ENCODE measurements at regions not wholly inside any gene's neighbourhood (a gene's known extent, or its start where the extent isn't known, plus 50 kb on each side); places are given as distances from the start of the nearest gene placed in this dataset.

DNA sequence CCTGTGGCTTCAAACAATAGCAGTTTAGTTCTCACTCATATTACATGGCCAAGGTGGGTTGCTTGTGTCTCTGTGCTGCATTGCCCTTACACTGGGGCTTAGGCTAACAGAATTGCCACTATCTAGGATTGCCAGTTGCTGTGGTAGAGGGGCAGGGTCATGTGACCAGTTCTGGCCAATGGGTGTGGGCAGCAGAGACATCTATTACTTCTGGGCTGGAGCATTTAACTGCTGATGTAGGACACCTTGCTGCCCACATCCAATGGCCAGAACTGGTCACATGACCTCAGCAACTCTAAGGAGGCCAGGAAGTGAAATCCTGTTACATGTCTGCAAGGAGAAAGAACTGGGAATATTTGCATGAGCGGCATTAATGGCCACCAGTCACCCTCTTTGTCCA lies 199.3 kb downstream of the C9orf152 start:
- DNase-seq (ENCODE audit: low read depth, low spot score) (no peak), ATAC-seq (peak; percentile 71), FAIRE-seq (no peak)
- ChIA-PET POLR2A (interaction anchor here (0.6 kb wide), 1 partner anchor 19 kb away, joined by 3 read pairs; no protein-coding TSS in a partner anchor), SMC1A (ENCODE audit: uncharacterized antibody, unreplicated experiment) (no interaction called here), RAD21 (ENCODE audit: unreplicated experiment) (no interaction called here), CTCF (interaction anchor here (0.6 kb wide), 1 partner anchor 10 kb away, joined by 3 read pairs; no protein-coding TSS in a partner anchor)
- BruUV-seq (replicated peaks): no TSS peak
- Histone ChIP-seq H3K36me3 (ENCODE audit: control insufficient read depth in 2 of 2, insufficient read depth in 2 of 2, low read length in 1 of 2) (no peaks in the 10 kb centered on the region), H4K20me1 (ENCODE audit: control insufficient read depth, insufficient read depth) (no peaks in the 10 kb centered on the region), H3K9ac (ENCODE audit: control insufficient read depth, insufficient read depth, low read length) (no peak overlapping the region), H2AFZ (ENCODE audit: control insufficient read depth, low read depth, low read length) (peak overlapping the region; percentile 45), H3K9me3 (replicated peaks; ENCODE audit: control insufficient read depth, insufficient read depth, low read length) (no peaks in the 10 kb centered on the region; the same call in 2 of the 3 replicates), H3K27ac (ENCODE audit: control insufficient read depth, insufficient read depth) (peak overlapping the region; percentile 69), H3K27me3 (replicated peaks in 1 of 2; ENCODE audit: control insufficient read depth in 2 of 2, insufficient read depth in 2 of 2, low read length in 1 of 2) (no peaks in the 10 kb centered on the region), H3K4me2 (ENCODE audit: control insufficient read depth, insufficient read depth) (peak overlapping the region; percentile 21; the same call in 1 of the 2 replicates), H3K4me3 (no peak overlapping the region), H3K4me1 (ENCODE audit: control insufficient read depth, insufficient read depth, low read length) (peaks cover 21% of the 10 kb centered on the region), H3K79me2 (ENCODE audit: control insufficient read depth, insufficient read depth, low read length) (no peaks in the 10 kb centered on the region)
- WGBS (ENCODE audit: insufficient coverage, insufficient replicate concordance, low lambda C conversion rate, missing lambda C conversion rate): 100% methylated on average over 1 of the region's 1 CpG
- in situ Hi-C loops (cut with MboI) (no loop called here), intact Hi-C loops (cut with micrococcal nuclease; ENCODE audit: unreplicated experiment) (loop anchor here (1.0 to 2.0 kb wide), 2 partner anchors 34 to 42 kb away; no protein-coding TSS in a partner anchor)
- TF ChIP-seq NFIC (IDR thresholded peaks at IDR 0.05; ENCODE audit: low read depth, low read length) (no peak), STAT1 (conservative IDR thresholded peaks at IDR 0.05) (no peak), SUZ12 (IDR thresholded peaks at IDR 0.05; ENCODE audit: unreplicated experiment) (no peak), NFXL1 (IDR thresholded peaks at IDR 0.05; ENCODE audit: borderline replicate concordance) (no peak), RBBP5 (conservative IDR thresholded peaks at IDR 0.05) (no peak), REST (IDR thresholded peaks at IDR 0.05; ENCODE audit: low read depth, low read length) (no peak), RUNX3 (IDR thresholded peaks at IDR 0.05; ENCODE audit: low read length) (no peak), MAX (IDR thresholded peaks at IDR 0.05; ENCODE audit: low read depth, low read length) (no peak), USF1 (IDR thresholded peaks at IDR 0.05; ENCODE audit: borderline replicate concordance, extremely low read length, insufficient read depth, low read depth, low read length) (peak; percentile 74), ZBTB4 (CRISPR knock-in tag; IDR thresholded peaks at IDR 0.05) (no peak), MTA3 (IDR thresholded peaks at IDR 0.05; ENCODE audit: borderline replicate concordance, low read length) (no peak), NR2C1 (IDR thresholded peaks at IDR 0.05) (no peak), MXI1 (IDR thresholded peaks at IDR 0.05; ENCODE audit: low read depth, low read length) (no peak), IKZF2 (IDR thresholded peaks at IDR 0.05) (no peak), TARDBP (IDR thresholded peaks at IDR 0.05; ENCODE audit: borderline replicate concordance) (no peak), HDGF (IDR thresholded peaks at IDR 0.05) (no peak)
- TF ChIP-seq, protein P1, sequence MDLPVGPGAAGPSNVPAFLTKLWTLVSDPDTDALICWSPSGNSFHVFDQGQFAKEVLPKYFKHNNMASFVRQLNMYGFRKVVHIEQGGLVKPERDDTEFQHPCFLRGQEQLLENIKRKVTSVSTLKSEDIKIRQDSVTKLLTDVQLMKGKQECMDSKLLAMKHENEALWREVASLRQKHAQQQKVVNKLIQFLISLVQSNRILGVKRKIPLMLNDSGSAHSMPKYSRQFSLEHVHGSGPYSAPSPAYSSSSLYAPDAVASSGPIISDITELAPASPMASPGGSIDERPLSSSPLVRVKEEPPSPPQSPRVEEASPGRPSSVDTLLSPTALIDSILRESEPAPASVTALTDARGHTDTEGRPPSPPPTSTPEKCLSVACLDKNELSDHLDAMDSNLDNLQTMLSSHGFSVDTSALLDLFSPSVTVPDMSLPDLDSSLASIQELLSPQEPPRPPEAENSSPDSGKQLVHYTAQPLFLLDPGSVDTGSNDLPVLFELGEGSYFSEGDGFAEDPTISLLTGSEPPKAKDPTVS (IDR thresholded peaks at IDR 0.05; ENCODE audit: low read depth, low read length): no peak
